Tibial nerve (tissue), 4 donors: ENCODE measurements at regions not wholly inside any gene's neighbourhood (a gene's known extent, or its start where the extent isn't known, plus 50 kb on each side); places are given as distances from the start of the nearest gene placed in this dataset. TPM values are rescaled to one million over a fixed set of nuclear protein-coding genes. Genes with fewer than 3 reads are reported as not detected.
A peak's percentile ranks its signal among the peaks of the same experiment; 100 is the strongest.

Experiments
- DNase-seq, 2 donors: peaks; one replicate each; pipeline ENCODE4 v3.0.0-alpha.2; 2019; ENCODE audit warnings: low spot score in 2 of 2
- H3K27ac ChIP-seq, 4 donors: fragments of 200-600 bp; sonication (generic) in 3 of 4; one replicate each; pipeline ENCODE4 v1.5.1; 2017 to 2019; ENCODE audit warnings: mild to moderate bottlenecking in 1 of 4
- H3K27me3 ChIP-seq, 2 donors: fragments of 200-600 bp; sonication (generic) in 1 of 2; one replicate each; pipeline versions ENCODE4 v1.5.1 to v1.6.0; 2017 to 2019
- H3K36me3 ChIP-seq, 3 donors: fragments of 200-600 bp; sonication (generic); one replicate each; pipeline ENCODE4 v1.5.1; 2018 to 2019
- H3K4me1 ChIP-seq, 4 donors: fragments of 200-600 bp; sonication (generic) in 3 of 4; one replicate each; pipeline ENCODE4 v1.5.1; 2017 to 2019
- H3K4me3 ChIP-seq, 4 donors: fragments of 200-600 bp; sonication (generic) in 3 of 4; one replicate each; pipeline ENCODE4 v1.5.1; 2017 to 2019; ENCODE audit warnings: mild to moderate bottlenecking in 1 of 4, moderate library complexity in 1 of 4
- H3K9me3 ChIP-seq, 4 donors: fragments of 200-600 bp; sonication (generic) in 3 of 4; one replicate each; pipeline ENCODE4 v1.5.1; 2017 to 2019
- EP300 ChIP-seq, 2 donors: sonication (generic); formaldehyde crosslinking; IDR thresholded peaks; one replicate each; pipeline ENCODE4 v1.6.1; 2017; ENCODE audit warnings: antibody characterized with exemption in 2 of 2, mild to moderate bottlenecking in 1 of 2
- POLR2A ChIP-seq, 2 donors: fragments of 450-650 bp; IDR thresholded peaks; one replicate each; pipeline ENCODE4 v1.6.1; 2017; ENCODE audit warnings: antibody characterized with exemption in 2 of 2, mild to moderate bottlenecking in 2 of 2, moderate library complexity in 2 of 2
- WGBS, 2 donors: methylation state at CpG; one replicate each; pipeline ENCODE4 v1.1.5; 2018; 5-methylcytosine and 5-hydroxymethylcytosine counted together
- small RNA-seq: library from RNA; depleted of rRNA; stranded (forward); fragments of <200 nt; gene quantifications from one replicate; pipeline ENCODE3, GENCODE V24; 2016

DNA sequence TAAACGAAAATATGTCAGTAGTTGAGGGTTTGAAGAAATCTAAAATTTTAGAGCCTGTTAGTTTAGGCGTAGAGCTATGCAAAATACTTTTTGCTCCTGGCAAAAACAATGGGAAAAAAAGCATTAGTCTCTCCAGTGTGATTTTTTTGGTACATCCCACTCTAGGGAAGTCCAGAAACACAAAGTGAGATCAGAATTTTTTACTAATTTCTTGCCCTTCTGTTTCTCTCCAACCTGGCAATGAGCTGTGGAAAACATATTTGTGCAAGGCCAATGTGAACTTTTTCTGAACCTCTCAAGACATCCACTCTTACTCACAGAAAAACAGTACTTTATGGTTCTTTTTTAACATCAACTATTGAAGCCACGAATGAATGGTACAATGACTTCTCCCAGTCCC, 56.9 kb upstream of the DCN start:
- H3K27ac ChIP-seq: peak overlapping the region in 1 of 4 donors; percentile 74
- WGBS, 2 donors: 37 to 44% methylated on average over 3 of the region's 3 CpGs

More for the DNA sequence above, 56.9 kb upstream of the DCN start:
- Histone ChIP-seq H3K27me3 (no peaks in the 10 kb centered on the region), H3K4me3 (peak overlapping the region in 1 of 4 donors; percentile 5), H3K36me3 (no peaks in the 10 kb centered on the region), H3K4me1 (peaks cover 0 to 26% (median 0%) of the 10 kb centered on the region in 4 donors), H3K9me3 (peaks cover 0 to 8% (median 0%) of the 10 kb centered on the region in 4 donors)
- no peak for TF ChIP-seq POLR2A (IDR thresholded peaks at IDR 0.05)
- peak in 1 of 2 donors; percentile 80 for TF ChIP-seq EP300 (IDR thresholded peaks at IDR 0.05)
- peak in 1 of 2 donors; percentile 48 for DNase-seq

Small RNA genes lying in the stretch of these regions (small RNA-seq; reads per million reads assigned to genes)
- gene AC090049.2 (not detected), gene RF02110 (not detected)
